ENCODE measurements at regions not wholly inside any gene's neighbourhood (a gene's known extent, or its start where the extent isn't known, plus 50 kb on each side); places are given as distances from the start of the nearest gene placed in this dataset.

DNA sequence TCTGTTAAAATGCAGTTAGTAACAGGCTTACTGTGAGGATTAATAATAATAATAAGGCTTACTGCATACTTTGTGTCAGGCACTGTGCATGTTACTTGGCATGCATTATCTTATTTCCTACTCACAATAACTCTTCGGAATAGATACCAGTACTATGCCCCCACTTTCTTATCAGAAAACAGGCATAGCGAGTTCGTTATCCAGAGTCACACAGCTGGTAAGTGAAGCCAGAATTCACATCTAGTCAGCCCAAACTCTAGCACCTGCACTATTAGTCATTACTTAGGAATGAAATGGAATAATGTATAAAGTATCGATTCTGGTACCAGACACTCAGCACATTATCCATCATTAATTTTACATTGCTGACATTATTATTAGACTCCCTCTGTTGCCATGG is 155.7 kb upstream of the BLID start:
- Histone ChIP-seq H3K4me3 (ENCODE audit: extremely low read depth in 1 of 4, insufficient read depth in 2 of 4, low read depth in 3 of 4, low read length in 4 of 4) (no peak overlapping the region), H3K79me1 (ENCODE audit: low read depth, low read length) (no peaks in the 10 kb centered on the region), H4K91ac (replicated peaks; ENCODE audit: insufficient read length, low read length) (no peak overlapping the region), H2BK5ac (ENCODE audit: low read depth, low read length) (no peak overlapping the region), H4K8ac (ENCODE audit: extremely low read depth, insufficient read depth, low read length) (no peak overlapping the region), H3K56ac (replicated peaks; ENCODE audit: insufficient read length, low read depth, low read length) (no peak overlapping the region), H4K20me1 (replicated peaks in 1 of 2; ENCODE audit: control insufficient read depth in 1 of 2, insufficient read depth in 2 of 2, low read length in 2 of 2) (no peaks in the 10 kb centered on the region), H2BK120ac (replicated peaks; ENCODE audit: low read depth, low read length) (no peak overlapping the region), H3K18ac (ENCODE audit: extremely low read depth, low read length) (no peak overlapping the region), H3K4ac (replicated peaks; ENCODE audit: insufficient read length, low read depth, low read length) (no peak overlapping the region), H2BK20ac (ENCODE audit: low read length) (no peak overlapping the region), H3K79me2 (ENCODE audit: control insufficient read depth in 1 of 2, insufficient read depth in 2 of 2, low read length in 2 of 2) (no peaks in the 10 kb centered on the region), H3K27ac (ENCODE audit: low read depth, low read length) (no peak overlapping the region), H2BK12ac (ENCODE audit: low read depth, low read length) (no peak overlapping the region), H3K9me3 (ENCODE audit: insufficient read depth in 2 of 2, low read depth in 1 of 2, low read length in 1 of 2) (no peaks in the 10 kb centered on the region), H2BK15ac (ENCODE audit: low read length) (no peak overlapping the region), H2AFZ (ENCODE audit: low read length) (no peak overlapping the region), H2AK5ac (ENCODE audit: low read depth, low read length) (no peak overlapping the region), H3K14ac (ENCODE audit: insufficient read length) (no peak overlapping the region), H3K23ac (ENCODE audit: insufficient read length) (no peak overlapping the region), H3K4me1 (replicated peaks in 1 of 4; ENCODE audit: control insufficient read depth in 3 of 4, insufficient read depth in 4 of 4, low read length in 3 of 4) (no peaks in the 10 kb centered on the region), H3K4me2 (ENCODE audit: insufficient read depth in 1 of 2, low read depth in 2 of 2, low read length in 2 of 2) (no peak overlapping the region), H3K9ac (replicated peaks in 1 of 4; ENCODE audit: extremely low read depth in 1 of 4, low read depth in 3 of 4, low read length in 3 of 4) (no peak overlapping the region), H4K5ac (ENCODE audit: insufficient read length, low read depth, low read length) (no peak overlapping the region), H3K27me3 (replicated peaks in 1 of 4; ENCODE audit: control insufficient read depth in 3 of 4, extremely low read depth in 1 of 4, insufficient read depth in 3 of 4, low read length in 3 of 4) (peaks cover 0 to 1% (median 0%) of the 10 kb centered on the region in 4 experiments; a peak in 1 of 7 replicates), H3K36me3 (ENCODE audit: control insufficient read depth in 2 of 4, insufficient read depth in 4 of 4, low read length in 3 of 4) (no peaks in the 10 kb centered on the region), H3K23me2 (ENCODE audit: low read depth, low read length) (no peaks in the 10 kb centered on the region)
- no peak for DNase-seq (ENCODE audit: low read depth in 1 of 2, low spot score in 2 of 2)
- WGBS, 2 experiments (ENCODE audit: extremely low coverage in 1 of 2, insufficient coverage in 1 of 2, insufficient read length in 1 of 2, insufficient replicate concordance in 2 of 2, low coverage in 1 of 2, low lambda C conversion rate in 2 of 2, missing lambda C conversion rate in 1 of 2), result 81% methylated on average over 4 of the region's 4 CpGs; no CpG with 5 or more reads in 1 of the 2 experiments
- CTCF ChIA-PET (ENCODE audit: partially characterized antibody), result interaction anchor here (1.3 kb wide), 1 partner anchor 69 kb away, joined by 3 read pairs; no protein-coding TSS in a partner anchor
- TF ChIP-seq CEBPB (IDR thresholded peaks at IDR 0.05; ENCODE audit: low read depth, low read length) (no peak), SP2 (IDR thresholded peaks at IDR 0.05; ENCODE audit: low read length) (no peak), NRF1 (IDR thresholded peaks at IDR 0.05; ENCODE audit: low read depth, low read length) (no peak), SAP30 (IDR thresholded peaks at IDR 0.05; ENCODE audit: insufficient read depth, insufficient replicate concordance, low read length) (no peak), GABPA (IDR thresholded peaks at IDR 0.05; ENCODE audit: borderline replicate concordance, insufficient read depth, low read length) (no peak), SUZ12 (IDR thresholded peaks at IDR 0.05; ENCODE audit: low read length) (no peak), MAFK (IDR thresholded peaks at IDR 0.05; ENCODE audit: low read depth, low read length) (no peak), SIN3A (conservative IDR thresholded peaks at IDR 0.05 in 1 of 2, IDR thresholded peaks at IDR 0.05 in 1 of 2; ENCODE audit: low read depth in 1 of 2, low read length in 2 of 2) (no peak)
- TF ChIP-seq, protein P1, sequence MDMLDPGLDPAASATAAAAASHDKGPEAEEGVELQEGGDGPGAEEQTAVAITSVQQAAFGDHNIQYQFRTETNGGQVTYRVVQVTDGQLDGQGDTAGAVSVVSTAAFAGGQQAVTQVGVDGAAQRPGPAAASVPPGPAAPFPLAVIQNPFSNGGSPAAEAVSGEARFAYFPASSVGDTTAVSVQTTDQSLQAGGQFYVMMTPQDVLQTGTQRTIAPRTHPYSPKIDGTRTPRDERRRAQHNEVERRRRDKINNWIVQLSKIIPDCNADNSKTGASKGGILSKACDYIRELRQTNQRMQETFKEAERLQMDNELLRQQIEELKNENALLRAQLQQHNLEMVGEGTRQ (IDR thresholded peaks at IDR 0.05; ENCODE audit: low read length), result no peak
- TF ChIP-seq, protein P2, sequence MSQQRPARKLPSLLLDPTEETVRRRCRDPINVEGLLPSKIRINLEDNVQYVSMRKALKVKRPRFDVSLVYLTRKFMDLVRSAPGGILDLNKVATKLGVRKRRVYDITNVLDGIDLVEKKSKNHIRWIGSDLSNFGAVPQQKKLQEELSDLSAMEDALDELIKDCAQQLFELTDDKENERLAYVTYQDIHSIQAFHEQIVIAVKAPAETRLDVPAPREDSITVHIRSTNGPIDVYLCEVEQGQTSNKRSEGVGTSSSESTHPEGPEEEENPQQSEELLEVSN (IDR thresholded peaks at IDR 0.05), result no peak
- no peak for FAIRE-seq
- POLR2A ChIA-PET (ENCODE audit: partially characterized antibody), result no interaction called here

Measured in H1 (cell line).